ENCODE measurements at regions not wholly inside any gene's neighbourhood (a gene's known extent, or its start where the extent isn't known, plus 50 kb on each side); places are given as distances from the start of the nearest gene placed in this dataset.

GRCh38 chr11:26841818-26842473 is 120.1 kb upstream of the SLC5A12 start:
- TF ChIP-seq, protein P1, sequence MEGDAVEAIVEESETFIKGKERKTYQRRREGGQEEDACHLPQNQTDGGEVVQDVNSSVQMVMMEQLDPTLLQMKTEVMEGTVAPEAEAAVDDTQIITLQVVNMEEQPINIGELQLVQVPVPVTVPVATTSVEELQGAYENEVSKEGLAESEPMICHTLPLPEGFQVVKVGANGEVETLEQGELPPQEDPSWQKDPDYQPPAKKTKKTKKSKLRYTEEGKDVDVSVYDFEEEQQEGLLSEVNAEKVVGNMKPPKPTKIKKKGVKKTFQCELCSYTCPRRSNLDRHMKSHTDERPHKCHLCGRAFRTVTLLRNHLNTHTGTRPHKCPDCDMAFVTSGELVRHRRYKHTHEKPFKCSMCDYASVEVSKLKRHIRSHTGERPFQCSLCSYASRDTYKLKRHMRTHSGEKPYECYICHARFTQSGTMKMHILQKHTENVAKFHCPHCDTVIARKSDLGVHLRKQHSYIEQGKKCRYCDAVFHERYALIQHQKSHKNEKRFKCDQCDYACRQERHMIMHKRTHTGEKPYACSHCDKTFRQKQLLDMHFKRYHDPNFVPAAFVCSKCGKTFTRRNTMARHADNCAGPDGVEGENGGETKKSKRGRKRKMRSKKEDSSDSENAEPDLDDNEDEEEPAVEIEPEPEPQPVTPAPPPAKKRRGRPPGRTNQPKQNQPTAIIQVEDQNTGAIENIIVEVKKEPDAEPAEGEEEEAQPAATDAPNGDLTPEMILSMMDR (conservative IDR thresholded peaks at IDR 0.05; ENCODE audit: low read length): no peak
- no peak for TF ChIP-seq EZH2phosphoT487 (IDR thresholded peaks at IDR 0.05; ENCODE audit: borderline replicate concordance)

Data from Loucy (cell line).